ENCODE measurements at regions not wholly inside any gene's neighbourhood (a gene's known extent, or its start where the extent isn't known, plus 50 kb on each side); places are given as distances from the start of the nearest gene placed in this dataset.
"Not testable (repeated sequence)": the region's sequence is repeated elsewhere in the genome, so short reads cannot be mapped to it uniquely, and the experiment has no call there.

GRCh38 chr5:1651971-1652872 lies 128.5 kb upstream of the LPCAT1 start:
- DNase-seq, result no peak

GRCh38 chr5:1651250-1651649 lies 127.5 kb upstream of the LPCAT1 start:
- DNase-seq, result no peak

- no peak for DNase-seq
Observed at GRCh38 chr5:1649554-1649953, 125.8 kb upstream of the LPCAT1 start.

- DNase-seq, result no peak
Observed at GRCh38 chr5:1648806-1649205, 125.0 kb upstream of the LPCAT1 start.

GRCh38 chr5:1647580-1647979 lies 123.8 kb upstream of the LPCAT1 start:
- DNase-seq, result no peak

GRCh38 chr5:1644810-1645571 lies 121.2 kb upstream of the LPCAT1 start:
- DNase-seq, result peak; percentile 89

- not testable (repeated sequence) for DNase-seq
Observed at GRCh38 chr5:1644393-1644809, 120.6 kb upstream of the LPCAT1 start.

- no peak for DNase-seq
Observed at GRCh38 chr5:1643651-1644392, 120.1 kb upstream of the LPCAT1 start.

- no peak for DNase-seq
Observed at GRCh38 chr5:1642621-1643061, 118.9 kb upstream of the LPCAT1 start.

- no peak for DNase-seq
Observed at GRCh38 chr5:1642221-1642620, 118.5 kb upstream of the LPCAT1 start.

- peak; percentile 79 for DNase-seq
Observed at GRCh38 chr5:1641560-1642166, 117.9 kb upstream of the LPCAT1 start.

GRCh38 chr5:1641041-1641440 lies 117.3 kb upstream of the LPCAT1 start:
- no peak for DNase-seq

- no peak for DNase-seq
Observed at GRCh38 chr5:1640421-1640881, 116.7 kb upstream of the LPCAT1 start.

GRCh38 chr5:1639757-1640156 lies 116.0 kb upstream of the LPCAT1 start:
- no peak for DNase-seq

- DNase-seq, result peak; percentile 15
Observed at GRCh38 chr5:1638658-1639400, 115.1 kb upstream of the LPCAT1 start.

GRCh38 chr5:1637639-1638481 lies 114.1 kb upstream of the LPCAT1 start:
- peak; percentile 14 for DNase-seq

- DNase-seq, result peak; percentile 24
Observed at GRCh38 chr5:1636981-1637638, 113.3 kb upstream of the LPCAT1 start.

- not testable (repeated sequence) for DNase-seq
Observed at GRCh38 chr5:1636208-1636770, 112.5 kb upstream of the LPCAT1 start.

- not testable (repeated sequence) for DNase-seq
Observed at GRCh38 chr5:1635477-1635876, 111.7 kb upstream of the LPCAT1 start.

GRCh38 chr5:1634337-1634661 lies 110.5 kb upstream of the LPCAT1 start:
- DNase-seq, result no peak
